ENCODE measurements at regions not wholly inside any gene's neighbourhood (a gene's known extent, or its start where the extent isn't known, plus 50 kb on each side); places are given as distances from the start of the nearest gene placed in this dataset.

GRCh38 chr2:225289659-225290058 lies 109.9 kb upstream of the NYAP2 start:
- no peak overlapping the region for H3K27ac ChIP-seq (ENCODE audit: insufficient read depth, low read depth, low read length)
- H3K9me1 ChIP-seq (replicated peaks; ENCODE audit: control insufficient read depth, extremely low read depth, insufficient read depth, low read length) = no peaks in the 10 kb centered on the region
- ChIA-PET POLR2A (no interaction called here), CTCF (no interaction called here)
- TF ChIP-seq FOS (IDR thresholded peaks at IDR 0.05; ENCODE audit: borderline replicate concordance, insufficient read depth, low read length) (no peak), MYC (IDR thresholded peaks at IDR 0.05; ENCODE audit: low read depth, low read length) (no peak), CTCF (IDR thresholded peaks at IDR 0.05; ENCODE audit: extremely low read depth in 1 of 2, insufficient read depth in 1 of 2, low read depth in 1 of 2, low read length in 2 of 2) (no peak), POLR2A (IDR thresholded peaks at IDR 0.05; ENCODE audit: low read depth, low read length) (no peak)
- intact Hi-C loops (cut with micrococcal nuclease) (no loop called here), dilution Hi-C loops (cut with MboI; ENCODE audit: extremely low pct_ligation_motif_present, low sequenced_read_pairs) (no loop called here)
- no peak overlapping the region for H3K4me3 ChIP-seq (replicated peaks in 1 of 3; ENCODE audit: insufficient read depth in 1 of 3, low read depth in 1 of 3, low read length in 3 of 3)
- H3K4me1 ChIP-seq (ENCODE audit: control insufficient read depth, extremely low read depth, insufficient read depth, low read length) = no peaks in the 10 kb centered on the region
- H3K79me2 ChIP-seq (ENCODE audit: control insufficient read depth, insufficient read depth, low read length) = no peaks in the 10 kb centered on the region
- H3K9ac ChIP-seq (replicated peaks; ENCODE audit: extremely low read depth, insufficient read depth, low read length) = no peak overlapping the region
- no TSS peak for BruUV-seq (replicated peaks)
- H3K27me3 ChIP-seq (ENCODE audit: control insufficient read depth in 2 of 2, insufficient read depth in 2 of 2, low read length in 2 of 2) = no peaks in the 10 kb centered on the region
- H4K20me1 ChIP-seq (replicated peaks; ENCODE audit: control insufficient read depth, extremely low read depth, insufficient read depth, low read length) = no peaks in the 10 kb centered on the region
- FAIRE-seq (no peak), DNase-seq (ENCODE audit: low read depth, low spot score) (no peak)
- no peaks in the 10 kb centered on the region for H3K9me3 ChIP-seq (replicated peaks; ENCODE audit: control insufficient read depth, insufficient read depth, low read length)
- H3K36me3 ChIP-seq (ENCODE audit: control insufficient read depth in 2 of 2, extremely low read depth in 1 of 2, insufficient read depth in 2 of 2, low read length in 2 of 2) = no peaks in the 10 kb centered on the region
- no peak overlapping the region for H3K4me2 ChIP-seq (ENCODE audit: insufficient read depth, low read length)
- no peak overlapping the region for H2AFZ ChIP-seq (ENCODE audit: low read depth, low read length)

- no peaks in the 10 kb centered on the region for H3K79me2 ChIP-seq (ENCODE audit: control insufficient read depth, insufficient read depth, low read length)
- TF ChIP-seq MAX (IDR thresholded peaks at IDR 0.05; ENCODE audit: insufficient read depth, insufficient read length) (no peak), EZH2 (IDR thresholded peaks at IDR 0.05; ENCODE audit: borderline replicate concordance, low read depth, low read length, severe bottlenecking) (no peak)
- no peaks in the 10 kb centered on the region for H3K9me1 ChIP-seq (replicated peaks; ENCODE audit: control insufficient read depth, extremely low read depth, insufficient read depth, low read length)
- H3K27me3 ChIP-seq (ENCODE audit: control insufficient read depth in 2 of 2, insufficient read depth in 2 of 2, low read length in 2 of 2) = no peaks in the 10 kb centered on the region
- no peak overlapping the region for H2AFZ ChIP-seq (ENCODE audit: low read depth, low read length)
- no peak for DNase-seq (ENCODE audit: low read depth, low spot score)
- H3K4me3 ChIP-seq (replicated peaks in 1 of 3; ENCODE audit: insufficient read depth in 1 of 3, low read depth in 1 of 3, low read length in 3 of 3) = no peak overlapping the region
- ChIA-PET POLR2A (no interaction called here), CTCF (no interaction called here)
- BruUV-seq (replicated peaks) = no TSS peak
- no peaks in the 10 kb centered on the region for H3K36me3 ChIP-seq (ENCODE audit: control insufficient read depth in 2 of 2, extremely low read depth in 1 of 2, insufficient read depth in 2 of 2, low read length in 2 of 2)
- dilution Hi-C loops (cut with MboI; ENCODE audit: extremely low pct_ligation_motif_present, low sequenced_read_pairs) = no loop called here
- no peaks in the 10 kb centered on the region for H3K4me1 ChIP-seq (ENCODE audit: control insufficient read depth, extremely low read depth, insufficient read depth, low read length)
- intact Hi-C loops (cut with micrococcal nuclease) = no loop called here
- no peak overlapping the region for H3K9ac ChIP-seq (replicated peaks; ENCODE audit: extremely low read depth, insufficient read depth, low read length)
- FAIRE-seq = no peak
- no peak overlapping the region for H3K4me2 ChIP-seq (ENCODE audit: insufficient read depth, low read length)
- no peak overlapping the region for H3K27ac ChIP-seq (ENCODE audit: insufficient read depth, low read depth, low read length)
- H3K9me3 ChIP-seq (replicated peaks; ENCODE audit: control insufficient read depth, insufficient read depth, low read length) = no peaks in the 10 kb centered on the region
- no peaks in the 10 kb centered on the region for H4K20me1 ChIP-seq (replicated peaks; ENCODE audit: control insufficient read depth, extremely low read depth, insufficient read depth, low read length)
Measured at GRCh38 chr2:225288986-225289385, 110.5 kb upstream of the NYAP2 start.

Measured in endothelial cell of umbilical vein (primary cell).